ENCODE measurements at regions not wholly inside any gene's neighbourhood (a gene's known extent, or its start where the extent isn't known, plus 50 kb on each side); places are given as distances from the start of the nearest gene placed in this dataset.

DNA sequence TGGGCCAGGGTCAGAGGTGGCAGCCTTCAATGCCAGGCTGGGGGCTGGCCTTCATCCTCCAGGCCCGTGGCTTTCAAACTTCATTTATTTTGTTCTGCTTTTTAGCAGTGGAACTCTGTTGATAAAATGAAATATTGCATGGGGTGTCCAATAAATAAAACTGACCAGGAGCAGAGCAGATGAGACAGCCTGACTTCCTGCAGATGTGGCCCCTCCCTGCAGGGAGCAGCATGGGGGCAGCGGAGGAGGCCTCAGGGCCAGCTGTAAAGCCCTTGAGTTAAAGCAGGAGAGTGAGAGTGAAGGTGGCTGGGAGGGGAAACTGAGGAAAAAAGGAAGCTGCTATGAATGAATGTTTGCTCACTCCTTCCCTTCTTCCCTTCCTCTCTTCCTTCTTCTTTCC is 120.3 kb downstream of the RPAP3 start:
- Histone ChIP-seq H3K4me3 (ENCODE audit: low read depth in 1 of 2, low read length in 2 of 2) (no peak overlapping the region), H3K9me3 (ENCODE audit: control insufficient read depth in 1 of 2, low read length in 2 of 2) (no peaks in the 10 kb centered on the region), H3K27ac (ENCODE audit: low read length) (no peak overlapping the region), H3K27me3 (ENCODE audit: low read depth, low read length) (no peaks in the 10 kb centered on the region), H3K36me3 (ENCODE audit: control insufficient read depth in 1 of 2, insufficient read depth in 2 of 2, low read length in 2 of 2) (no peaks in the 10 kb centered on the region), H3K4me1 (ENCODE audit: control insufficient read depth in 1 of 2, insufficient read depth in 2 of 2, low read length in 2 of 2) (peaks cover 0 to 19% of the 10 kb centered on the region in 2 donors)

DNA sequence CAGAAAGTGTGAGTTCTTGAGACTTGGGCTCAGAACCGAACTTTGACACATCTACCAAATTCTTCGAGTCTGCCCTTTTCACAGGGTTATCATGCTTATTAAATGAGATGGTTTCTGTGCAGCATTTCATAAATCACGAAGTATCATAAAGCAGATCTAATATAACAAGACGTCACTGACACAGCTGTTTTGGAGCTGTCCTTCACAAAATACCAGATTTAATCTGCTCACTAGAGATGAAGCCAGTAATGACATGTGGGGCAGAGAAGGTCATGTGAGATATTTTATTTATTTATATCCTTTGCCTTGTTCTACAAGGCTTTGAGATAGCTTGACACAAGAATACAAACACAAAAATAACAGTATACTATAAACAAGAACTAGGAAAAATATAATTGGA is 127.0 kb downstream of the RPAP3 start:
- no peaks in the 10 kb centered on the region for H3K36me3 ChIP-seq (ENCODE audit: control insufficient read depth in 1 of 2, insufficient read depth in 2 of 2, low read length in 2 of 2)
- H3K9me3 ChIP-seq (ENCODE audit: control insufficient read depth in 1 of 2, low read length in 2 of 2) = no peaks in the 10 kb centered on the region
- no peak overlapping the region for H3K27ac ChIP-seq (ENCODE audit: low read length)
- peaks cover 0 to 12% of the 10 kb centered on the region in 2 donors for H3K4me1 ChIP-seq (ENCODE audit: control insufficient read depth in 1 of 2, insufficient read depth in 2 of 2, low read length in 2 of 2)
- H3K4me3 ChIP-seq (ENCODE audit: low read depth in 1 of 2, low read length in 2 of 2) = no peak overlapping the region
- H3K27me3 ChIP-seq (ENCODE audit: low read depth, low read length) = no peaks in the 10 kb centered on the region

DNA sequence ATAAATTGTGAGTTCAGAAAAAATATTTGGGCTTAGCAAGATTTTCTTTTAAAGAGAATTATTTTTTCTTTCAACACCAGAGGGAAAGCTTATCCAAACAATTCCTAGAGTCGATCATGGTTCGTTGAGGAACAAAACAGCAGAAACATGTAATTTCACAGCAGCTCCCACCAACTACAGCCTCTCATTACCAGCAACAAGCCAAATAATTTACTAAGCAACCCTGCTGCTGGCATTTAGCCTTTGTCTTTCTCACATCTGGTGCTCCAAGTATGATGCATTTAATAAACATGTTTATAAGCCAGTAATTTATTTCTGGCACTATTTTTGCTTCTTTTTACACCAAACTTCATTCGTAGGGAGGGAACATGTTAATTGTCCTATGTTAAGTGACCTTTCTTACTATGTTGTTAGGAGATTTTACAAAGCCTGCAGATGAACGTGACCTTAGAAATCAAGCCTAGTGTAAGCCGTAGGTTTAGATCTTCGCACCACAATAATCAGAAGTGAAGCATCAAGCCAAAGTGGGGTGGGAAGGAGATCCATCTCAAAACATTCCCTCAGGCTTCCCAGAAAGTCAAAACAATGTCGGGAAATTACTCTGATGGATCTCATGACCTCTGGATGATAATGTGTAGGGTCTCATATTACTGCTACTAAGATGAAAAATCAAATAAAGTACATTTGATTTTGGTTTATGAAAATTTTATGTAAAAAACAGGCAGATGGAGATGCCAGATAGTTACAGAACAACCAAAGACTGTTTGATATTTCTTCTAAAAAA is 128.4 kb downstream of the RPAP3 start:
- H3K4me1 ChIP-seq (ENCODE audit: control insufficient read depth in 1 of 2, insufficient read depth in 2 of 2, low read length in 2 of 2) = peaks cover 0 to 12% of the 10 kb centered on the region in 2 donors
- no peak overlapping the region for H3K27ac ChIP-seq (ENCODE audit: low read length)
- H3K36me3 ChIP-seq (ENCODE audit: control insufficient read depth in 1 of 2, insufficient read depth in 2 of 2, low read length in 2 of 2) = no peaks in the 10 kb centered on the region
- H3K27me3 ChIP-seq (ENCODE audit: low read depth, low read length) = no peaks in the 10 kb centered on the region
- H3K9me3 ChIP-seq (ENCODE audit: control insufficient read depth in 1 of 2, low read length in 2 of 2) = no peaks in the 10 kb centered on the region
- H3K4me3 ChIP-seq (ENCODE audit: low read depth in 1 of 2, low read length in 2 of 2) = no peak overlapping the region

DNA sequence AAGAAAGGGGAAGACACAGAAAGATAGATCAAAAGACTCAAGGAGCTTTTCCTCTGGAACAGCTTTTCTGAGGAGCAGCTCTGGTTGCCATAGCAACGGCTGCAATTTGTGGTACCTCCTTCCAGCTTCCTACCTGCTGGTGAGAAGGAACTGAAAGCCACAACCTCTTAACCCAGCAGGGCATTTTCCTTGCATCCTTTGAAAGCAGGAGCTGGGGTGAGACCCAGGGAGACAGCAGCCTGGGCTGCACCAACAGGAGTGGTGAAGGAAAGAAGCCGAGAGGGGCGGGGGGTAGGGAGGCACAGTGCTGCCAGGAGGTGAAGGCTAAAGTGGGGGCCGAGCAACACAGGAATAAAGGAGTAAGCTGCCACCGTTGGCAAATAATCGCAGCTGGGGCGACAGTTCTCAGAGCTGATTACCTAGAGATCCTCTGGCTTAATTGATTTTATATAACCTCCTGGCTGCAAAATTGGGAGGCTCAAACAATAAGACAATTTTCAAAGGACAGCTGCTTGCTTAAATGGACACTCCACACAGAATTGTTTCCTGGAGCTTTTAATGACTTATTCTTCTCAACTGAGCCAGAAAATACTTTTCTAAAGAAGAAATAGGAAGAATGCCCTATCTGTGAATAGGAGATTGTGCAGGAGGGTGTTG is 129.4 kb downstream of the RPAP3 start:
- no peaks in the 10 kb centered on the region for H3K36me3 ChIP-seq (ENCODE audit: control insufficient read depth in 1 of 2, insufficient read depth in 2 of 2, low read length in 2 of 2)
- H3K27me3 ChIP-seq (ENCODE audit: low read depth, low read length) = no peaks in the 10 kb centered on the region
- H3K9me3 ChIP-seq (ENCODE audit: control insufficient read depth in 1 of 2, low read length in 2 of 2) = no peaks in the 10 kb centered on the region
- no peak overlapping the region for H3K27ac ChIP-seq (ENCODE audit: low read length)
- peaks cover 0 to 12% of the 10 kb centered on the region in 2 donors for H3K4me1 ChIP-seq (ENCODE audit: control insufficient read depth in 1 of 2, insufficient read depth in 2 of 2, low read length in 2 of 2)
- no peak overlapping the region for H3K4me3 ChIP-seq (ENCODE audit: low read depth in 1 of 2, low read length in 2 of 2)

DNA sequence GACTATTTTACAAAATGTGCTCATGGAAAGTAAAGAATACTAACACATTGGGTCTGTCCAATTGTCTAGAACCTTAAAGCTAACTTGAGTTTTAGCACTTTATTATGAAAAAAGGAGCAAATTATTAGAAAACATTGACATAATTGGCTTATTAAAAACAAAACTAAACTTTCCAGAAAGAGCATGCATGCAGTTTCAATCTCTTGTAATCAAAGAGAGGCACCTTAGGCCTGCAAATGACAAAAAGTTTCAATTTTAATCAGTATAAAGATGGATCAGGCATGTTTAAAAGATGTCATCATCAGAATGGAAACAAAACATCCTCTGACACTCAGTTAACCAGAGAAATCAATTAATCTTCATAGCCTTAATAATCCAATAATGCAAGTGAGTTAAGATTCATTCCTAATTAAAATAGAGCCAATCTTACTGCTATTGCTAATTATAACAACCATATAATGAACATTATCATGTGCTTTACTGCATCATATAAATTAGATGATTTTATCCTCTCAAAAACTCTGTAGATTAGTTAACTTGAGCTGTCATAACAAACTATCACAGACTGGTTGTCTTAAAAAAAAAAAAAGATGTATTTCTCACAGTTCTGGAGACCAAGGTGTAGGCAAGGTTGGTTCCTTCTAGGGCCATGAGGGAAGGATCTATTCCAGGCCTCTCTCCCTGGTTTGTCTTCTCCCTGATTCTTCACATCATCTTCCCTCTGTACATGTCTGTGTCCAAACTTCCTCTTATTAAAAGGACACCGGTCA is 131.4 kb downstream of the RPAP3 start:
- H3K4me3 ChIP-seq (ENCODE audit: low read depth in 1 of 2, low read length in 2 of 2) = no peak overlapping the region
- H3K27ac ChIP-seq (ENCODE audit: low read length) = no peak overlapping the region
- H3K36me3 ChIP-seq (ENCODE audit: control insufficient read depth in 1 of 2, insufficient read depth in 2 of 2, low read length in 2 of 2) = no peaks in the 10 kb centered on the region
- no peaks in the 10 kb centered on the region for H3K27me3 ChIP-seq (ENCODE audit: low read depth, low read length)
- peaks cover 0 to 12% of the 10 kb centered on the region in 2 donors for H3K4me1 ChIP-seq (ENCODE audit: control insufficient read depth in 1 of 2, insufficient read depth in 2 of 2, low read length in 2 of 2)
- H3K9me3 ChIP-seq (ENCODE audit: control insufficient read depth in 1 of 2, low read length in 2 of 2) = no peaks in the 10 kb centered on the region

DNA sequence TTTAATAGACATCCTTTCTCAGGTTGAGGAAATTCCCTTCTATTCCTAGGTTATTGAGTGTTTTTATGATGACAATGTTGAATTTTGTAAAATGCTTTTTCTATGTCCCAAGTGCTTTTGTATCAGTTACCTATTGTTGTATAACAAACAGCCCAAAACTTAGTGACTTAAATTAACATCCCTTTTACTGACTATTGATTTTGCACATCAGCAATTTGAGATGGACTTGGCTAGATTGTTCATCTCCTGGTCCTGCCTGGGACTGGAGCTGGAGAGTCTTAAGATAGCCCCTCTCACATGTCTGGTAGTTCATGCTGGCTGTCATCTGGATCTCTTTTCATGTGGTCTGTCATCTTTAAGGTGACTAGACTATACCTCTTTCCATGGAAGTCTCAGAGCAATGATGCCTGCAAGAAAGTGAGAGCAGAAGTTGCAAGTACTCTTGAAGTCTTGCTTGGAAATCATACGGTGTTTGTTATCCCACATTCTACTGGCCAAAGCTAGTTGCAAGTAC is 132.6 kb downstream of the RPAP3 start:
- Histone ChIP-seq H3K4me1 (ENCODE audit: control insufficient read depth in 1 of 2, insufficient read depth in 2 of 2, low read length in 2 of 2) (peaks cover 0 to 12% of the 10 kb centered on the region in 2 donors), H3K9me3 (ENCODE audit: control insufficient read depth in 1 of 2, low read length in 2 of 2) (no peaks in the 10 kb centered on the region), H3K27ac (ENCODE audit: low read length) (no peak overlapping the region), H3K27me3 (ENCODE audit: low read depth, low read length) (no peaks in the 10 kb centered on the region), H3K4me3 (ENCODE audit: low read depth in 1 of 2, low read length in 2 of 2) (no peak overlapping the region), H3K36me3 (ENCODE audit: control insufficient read depth in 1 of 2, insufficient read depth in 2 of 2, low read length in 2 of 2) (no peaks in the 10 kb centered on the region)

DNA sequence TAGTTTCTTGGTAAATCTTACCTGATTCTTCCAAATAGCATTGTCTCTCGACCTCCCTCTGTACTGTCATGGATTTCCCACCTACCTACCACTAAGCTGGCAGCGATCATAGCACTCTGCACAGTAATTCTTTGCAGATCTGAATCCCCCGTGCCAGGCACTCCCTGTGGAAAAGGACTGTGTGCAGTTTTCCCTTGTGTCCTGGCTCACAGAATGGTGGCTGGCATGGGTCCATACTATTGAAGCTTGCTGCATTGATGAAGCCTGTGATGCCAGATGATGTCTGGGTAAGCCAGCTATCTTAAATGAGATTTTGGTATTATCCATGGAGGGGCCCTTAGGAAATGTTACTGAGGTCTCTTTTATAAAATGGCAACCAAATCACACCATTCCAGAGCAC is 135.7 kb downstream of the RPAP3 start:
- Histone ChIP-seq H3K4me1 (ENCODE audit: control insufficient read depth in 1 of 2, insufficient read depth in 2 of 2, low read length in 2 of 2) (no peaks in the 10 kb centered on the region), H3K27me3 (ENCODE audit: low read depth, low read length) (no peaks in the 10 kb centered on the region), H3K36me3 (ENCODE audit: control insufficient read depth in 1 of 2, insufficient read depth in 2 of 2, low read length in 2 of 2) (no peaks in the 10 kb centered on the region), H3K4me3 (ENCODE audit: low read depth in 1 of 2, low read length in 2 of 2) (no peak overlapping the region), H3K9me3 (ENCODE audit: control insufficient read depth in 1 of 2, low read length in 2 of 2) (no peaks in the 10 kb centered on the region), H3K27ac (ENCODE audit: low read length) (no peak overlapping the region)

DNA sequence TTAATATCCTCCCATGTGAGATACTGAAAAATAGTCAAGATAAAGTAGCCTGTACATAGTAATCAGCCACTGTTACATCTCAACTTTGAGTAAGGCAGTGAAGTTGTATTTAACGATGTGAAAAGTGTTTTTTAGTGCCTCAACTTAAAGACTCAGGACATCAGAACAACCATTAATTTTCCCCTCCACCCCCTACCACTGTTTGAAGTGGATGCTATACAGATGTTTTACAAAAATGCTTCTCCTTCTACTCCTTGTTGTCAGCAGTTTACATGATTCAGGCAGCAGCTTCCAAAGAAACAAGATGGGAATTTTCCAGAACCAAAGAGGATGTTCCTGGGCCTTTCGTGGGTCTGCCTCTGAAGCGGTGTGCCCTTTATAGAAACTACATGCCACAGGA is 143.6 kb downstream of the RPAP3 start:
- H3K36me3 ChIP-seq (ENCODE audit: control insufficient read depth in 1 of 2, insufficient read depth in 2 of 2, low read length in 2 of 2) = no peaks in the 10 kb centered on the region
- no peaks in the 10 kb centered on the region for H3K9me3 ChIP-seq (ENCODE audit: control insufficient read depth in 1 of 2, low read length in 2 of 2)
- H3K4me1 ChIP-seq (ENCODE audit: control insufficient read depth in 1 of 2, insufficient read depth in 2 of 2, low read length in 2 of 2) = peaks cover 0 to 2% of the 10 kb centered on the region in 2 donors
- H3K27me3 ChIP-seq (ENCODE audit: low read depth, low read length) = no peaks in the 10 kb centered on the region
- no peak overlapping the region for H3K27ac ChIP-seq (ENCODE audit: low read length)
- no peak overlapping the region for H3K4me3 ChIP-seq (ENCODE audit: low read depth in 1 of 2, low read length in 2 of 2)

DNA sequence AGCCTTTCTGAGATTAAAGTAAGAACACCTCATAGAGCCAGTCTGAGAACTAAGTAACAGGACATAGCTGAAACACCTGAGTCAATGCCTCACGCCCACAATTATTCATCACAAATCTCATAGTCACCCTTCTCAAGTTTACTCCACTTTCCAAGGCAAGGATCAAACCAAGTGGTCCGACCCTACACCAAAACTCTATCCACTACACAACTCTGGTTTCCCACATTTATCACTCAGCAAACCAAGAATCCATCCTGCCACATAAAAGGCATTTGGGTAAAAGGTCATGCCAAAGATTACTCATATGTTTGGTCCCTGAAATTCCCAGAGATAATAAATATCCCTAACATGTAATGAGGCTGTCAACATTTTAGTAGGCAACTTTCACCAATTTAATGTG is 144.1 kb downstream of the RPAP3 start:
- no peaks in the 10 kb centered on the region for H3K27me3 ChIP-seq (ENCODE audit: low read depth, low read length)
- peaks cover 0 to 2% of the 10 kb centered on the region in 2 donors for H3K4me1 ChIP-seq (ENCODE audit: control insufficient read depth in 1 of 2, insufficient read depth in 2 of 2, low read length in 2 of 2)
- no peak overlapping the region for H3K27ac ChIP-seq (ENCODE audit: low read length)
- no peaks in the 10 kb centered on the region for H3K36me3 ChIP-seq (ENCODE audit: control insufficient read depth in 1 of 2, insufficient read depth in 2 of 2, low read length in 2 of 2)
- H3K9me3 ChIP-seq (ENCODE audit: control insufficient read depth in 1 of 2, low read length in 2 of 2) = no peaks in the 10 kb centered on the region
- H3K4me3 ChIP-seq (ENCODE audit: low read depth in 1 of 2, low read length in 2 of 2) = no peak overlapping the region

DNA sequence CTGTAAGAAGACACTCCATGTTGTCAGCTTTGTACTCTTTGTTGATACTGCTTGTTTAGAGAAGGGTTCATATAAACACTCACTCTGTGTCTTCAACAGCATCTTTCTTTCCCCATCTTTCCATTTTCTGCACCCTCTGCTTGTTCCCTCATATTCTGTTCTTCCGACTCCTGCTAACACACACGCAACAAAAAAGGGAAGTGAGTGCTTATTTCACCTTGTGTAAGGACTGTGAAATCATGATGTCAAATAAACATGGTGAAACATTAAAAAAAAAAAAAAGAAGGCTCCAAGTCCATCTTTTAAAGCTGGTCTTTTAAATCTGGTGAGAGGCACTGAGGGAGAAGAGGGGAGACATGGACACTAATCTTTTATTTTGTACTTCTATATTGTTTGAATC is 145.4 kb downstream of the RPAP3 start:
- no peak overlapping the region for H3K27ac ChIP-seq (ENCODE audit: low read length)
- H3K4me3 ChIP-seq (ENCODE audit: low read depth in 1 of 2, low read length in 2 of 2) = no peak overlapping the region
- no peaks in the 10 kb centered on the region for H3K36me3 ChIP-seq (ENCODE audit: control insufficient read depth in 1 of 2, insufficient read depth in 2 of 2, low read length in 2 of 2)
- no peaks in the 10 kb centered on the region for H3K9me3 ChIP-seq (ENCODE audit: control insufficient read depth in 1 of 2, low read length in 2 of 2)
- H3K27me3 ChIP-seq (ENCODE audit: low read depth, low read length) = no peaks in the 10 kb centered on the region
- H3K4me1 ChIP-seq (ENCODE audit: control insufficient read depth in 1 of 2, insufficient read depth in 2 of 2, low read length in 2 of 2) = peaks cover 0 to 2% of the 10 kb centered on the region in 2 donors

DNA sequence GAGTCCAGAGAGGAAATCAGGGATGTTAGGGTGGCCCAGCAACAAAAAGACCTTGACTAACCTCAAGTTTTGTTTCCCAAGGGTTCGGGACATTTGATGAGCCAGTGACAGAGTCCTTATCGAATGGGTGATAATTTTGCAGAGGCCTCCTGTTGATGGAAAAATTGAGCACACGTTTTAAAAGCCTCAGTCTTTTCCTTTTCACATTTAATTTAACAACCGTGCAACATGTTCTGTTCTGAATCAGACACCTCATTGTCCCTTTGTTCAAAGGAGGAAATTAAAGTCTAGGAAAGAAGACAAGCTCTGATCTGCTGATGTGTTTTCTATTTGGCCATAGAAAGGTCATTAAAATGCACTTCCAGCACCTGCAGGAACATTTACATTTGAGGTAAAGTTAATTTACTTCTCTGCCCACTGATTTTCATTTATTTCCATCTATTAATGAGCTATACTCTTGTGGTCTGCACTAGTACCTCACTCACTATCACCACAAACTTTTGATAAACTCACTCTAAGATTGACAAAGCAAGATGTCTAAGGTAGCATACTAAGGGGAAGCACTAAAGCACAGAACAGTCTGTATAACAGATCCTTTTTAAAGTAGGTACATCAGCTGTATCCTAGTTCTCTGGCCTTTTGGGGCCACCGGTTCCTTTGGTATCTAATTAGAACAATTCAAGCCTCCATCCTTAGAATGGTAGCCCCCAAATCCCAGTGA is 147.0 kb downstream of the RPAP3 start:
- Histone ChIP-seq H3K27me3 (ENCODE audit: low read depth, low read length) (no peaks in the 10 kb centered on the region), H3K36me3 (ENCODE audit: control insufficient read depth in 1 of 2, insufficient read depth in 2 of 2, low read length in 2 of 2) (no peaks in the 10 kb centered on the region), H3K4me1 (ENCODE audit: control insufficient read depth in 1 of 2, insufficient read depth in 2 of 2, low read length in 2 of 2) (peaks cover 0 to 2% of the 10 kb centered on the region in 2 donors), H3K27ac (ENCODE audit: low read length) (no peak overlapping the region), H3K9me3 (ENCODE audit: control insufficient read depth in 1 of 2, low read length in 2 of 2) (no peaks in the 10 kb centered on the region), H3K4me3 (ENCODE audit: low read depth in 1 of 2, low read length in 2 of 2) (no peak overlapping the region)

Measured in muscle layer of duodenum (tissue), 2 donors.